ENCODE measurements at regions not wholly inside any gene's neighbourhood (a gene's known extent, or its start where the extent isn't known, plus 50 kb on each side); places are given as distances from the start of the nearest gene placed in this dataset.

DNA sequence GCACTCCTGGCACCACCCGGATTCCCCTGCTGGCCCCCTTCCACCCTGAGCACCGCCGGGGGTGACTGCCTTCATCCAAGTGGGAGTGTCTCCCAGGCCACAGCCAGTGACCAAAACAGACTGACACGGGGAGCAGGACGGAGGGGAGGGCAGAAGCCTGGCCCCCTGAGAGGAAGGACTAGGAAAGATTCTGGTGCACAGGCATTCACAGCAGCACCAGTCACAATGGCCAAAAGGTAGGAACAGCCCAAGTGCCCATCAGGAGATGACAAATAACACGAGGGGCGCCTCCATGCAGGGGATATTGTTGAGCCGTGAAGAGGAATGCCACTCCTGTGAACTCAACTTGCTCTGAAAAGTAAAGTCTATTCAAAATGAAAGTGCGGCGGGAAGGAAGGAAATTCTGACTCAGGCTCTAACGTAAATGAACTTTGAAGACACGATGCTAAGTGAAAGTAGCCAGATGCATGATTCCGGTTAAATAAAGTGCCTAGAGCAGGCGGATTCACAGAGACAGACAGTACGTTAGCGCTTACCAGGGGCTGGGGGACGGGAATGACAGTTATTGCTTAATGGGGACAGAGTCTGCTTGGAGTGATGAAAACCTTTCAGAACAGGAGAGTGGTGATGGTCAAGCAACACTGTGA is 146.1 kb upstream of the NCOR2 start (continued):
- TF ChIP-seq FOS (IDR thresholded peaks at IDR 0.05; ENCODE audit: borderline replicate concordance, extremely low read depth, insufficient read length) (no peak), NR2C1 (IDR thresholded peaks at IDR 0.05) (no peak), BACH1 (IDR thresholded peaks at IDR 0.05; ENCODE audit: borderline replicate concordance) (peak; percentile 13; the same call in 1 of the 2 replicates), CREM (IDR thresholded peaks at IDR 0.05; ENCODE audit: low read depth) (peak; percentile 92), ETV6 (conservative IDR thresholded peaks at IDR 0.05 in 1 of 2, IDR thresholded peaks at IDR 0.05 in 1 of 2; ENCODE audit: borderline replicate concordance in 1 of 2, low read depth in 1 of 2) (peak in 1 of 2 experiments; percentile 100; a peak in 2 of 4 replicates), ZNF24 (IDR thresholded peaks at IDR 0.05) (no peak), SIX5 (IDR thresholded peaks at IDR 0.05; ENCODE audit: low read depth, low read length, severe bottlenecking) (no peak), MTA3 (IDR thresholded peaks at IDR 0.05; ENCODE audit: borderline replicate concordance, low read length) (peak; percentile 55; the same call in 1 of the 2 replicates), BRCA1 (IDR thresholded peaks at IDR 0.05; ENCODE audit: low read depth, low read length) (no peak), NR2F1 (conservative IDR thresholded peaks at IDR 0.05) (peak; percentile 58; the same call in 1 of the 2 replicates), GABPA (IDR thresholded peaks at IDR 0.05; ENCODE audit: low read depth) (peak; percentile 75), SIN3A (IDR thresholded peaks at IDR 0.05; ENCODE audit: low read depth, low read length) (no peak), MYB (IDR thresholded peaks at IDR 0.05; ENCODE audit: borderline replicate concordance, low read depth, low read length) (0 out of 2 replicates have a peak, but pooled peaks have one; percentile 36), KDM1A (IDR thresholded peaks at IDR 0.05; ENCODE audit: borderline replicate concordance) (no peak), IKZF1 (conservative IDR thresholded peaks at IDR 0.05) (peak; percentile 96), JUND (IDR thresholded peaks at IDR 0.05; ENCODE audit: low read depth, low read length) (peak; percentile 90), RB1 (IDR thresholded peaks at IDR 0.05; ENCODE audit: borderline replicate concordance) (no peak; the same call in 1 of the 2 replicates), CHD1 (IDR thresholded peaks at IDR 0.05; ENCODE audit: low read depth, low read length) (no peak), SUPT20H (IDR thresholded peaks at IDR 0.05; ENCODE audit: borderline replicate concordance, control insufficient read depth, low read depth, low read length) (no peak), POLR2AphosphoS2 (IDR thresholded peaks at IDR 0.05; ENCODE audit: low read depth, low read length) (no peak), JUNB (IDR thresholded peaks at IDR 0.05) (peak; percentile 99), SMARCA5 (IDR thresholded peaks at IDR 0.05) (no peak)
- TF ChIP-seq, protein P1, sequence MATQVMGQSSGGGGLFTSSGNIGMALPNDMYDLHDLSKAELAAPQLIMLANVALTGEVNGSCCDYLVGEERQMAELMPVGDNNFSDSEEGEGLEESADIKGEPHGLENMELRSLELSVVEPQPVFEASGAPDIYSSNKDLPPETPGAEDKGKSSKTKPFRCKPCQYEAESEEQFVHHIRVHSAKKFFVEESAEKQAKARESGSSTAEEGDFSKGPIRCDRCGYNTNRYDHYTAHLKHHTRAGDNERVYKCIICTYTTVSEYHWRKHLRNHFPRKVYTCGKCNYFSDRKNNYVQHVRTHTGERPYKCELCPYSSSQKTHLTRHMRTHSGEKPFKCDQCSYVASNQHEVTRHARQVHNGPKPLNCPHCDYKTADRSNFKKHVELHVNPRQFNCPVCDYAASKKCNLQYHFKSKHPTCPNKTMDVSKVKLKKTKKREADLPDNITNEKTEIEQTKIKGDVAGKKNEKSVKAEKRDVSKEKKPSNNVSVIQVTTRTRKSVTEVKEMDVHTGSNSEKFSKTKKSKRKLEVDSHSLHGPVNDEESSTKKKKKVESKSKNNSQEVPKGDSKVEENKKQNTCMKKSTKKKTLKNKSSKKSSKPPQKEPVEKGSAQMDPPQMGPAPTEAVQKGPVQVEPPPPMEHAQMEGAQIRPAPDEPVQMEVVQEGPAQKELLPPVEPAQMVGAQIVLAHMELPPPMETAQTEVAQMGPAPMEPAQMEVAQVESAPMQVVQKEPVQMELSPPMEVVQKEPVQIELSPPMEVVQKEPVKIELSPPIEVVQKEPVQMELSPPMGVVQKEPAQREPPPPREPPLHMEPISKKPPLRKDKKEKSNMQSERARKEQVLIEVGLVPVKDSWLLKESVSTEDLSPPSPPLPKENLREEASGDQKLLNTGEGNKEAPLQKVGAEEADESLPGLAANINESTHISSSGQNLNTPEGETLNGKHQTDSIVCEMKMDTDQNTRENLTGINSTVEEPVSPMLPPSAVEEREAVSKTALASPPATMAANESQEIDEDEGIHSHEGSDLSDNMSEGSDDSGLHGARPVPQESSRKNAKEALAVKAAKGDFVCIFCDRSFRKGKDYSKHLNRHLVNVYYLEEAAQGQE (IDR thresholded peaks at IDR 0.05; ENCODE audit: low read depth, low read length): no peak
- TF ChIP-seq, protein P2, sequence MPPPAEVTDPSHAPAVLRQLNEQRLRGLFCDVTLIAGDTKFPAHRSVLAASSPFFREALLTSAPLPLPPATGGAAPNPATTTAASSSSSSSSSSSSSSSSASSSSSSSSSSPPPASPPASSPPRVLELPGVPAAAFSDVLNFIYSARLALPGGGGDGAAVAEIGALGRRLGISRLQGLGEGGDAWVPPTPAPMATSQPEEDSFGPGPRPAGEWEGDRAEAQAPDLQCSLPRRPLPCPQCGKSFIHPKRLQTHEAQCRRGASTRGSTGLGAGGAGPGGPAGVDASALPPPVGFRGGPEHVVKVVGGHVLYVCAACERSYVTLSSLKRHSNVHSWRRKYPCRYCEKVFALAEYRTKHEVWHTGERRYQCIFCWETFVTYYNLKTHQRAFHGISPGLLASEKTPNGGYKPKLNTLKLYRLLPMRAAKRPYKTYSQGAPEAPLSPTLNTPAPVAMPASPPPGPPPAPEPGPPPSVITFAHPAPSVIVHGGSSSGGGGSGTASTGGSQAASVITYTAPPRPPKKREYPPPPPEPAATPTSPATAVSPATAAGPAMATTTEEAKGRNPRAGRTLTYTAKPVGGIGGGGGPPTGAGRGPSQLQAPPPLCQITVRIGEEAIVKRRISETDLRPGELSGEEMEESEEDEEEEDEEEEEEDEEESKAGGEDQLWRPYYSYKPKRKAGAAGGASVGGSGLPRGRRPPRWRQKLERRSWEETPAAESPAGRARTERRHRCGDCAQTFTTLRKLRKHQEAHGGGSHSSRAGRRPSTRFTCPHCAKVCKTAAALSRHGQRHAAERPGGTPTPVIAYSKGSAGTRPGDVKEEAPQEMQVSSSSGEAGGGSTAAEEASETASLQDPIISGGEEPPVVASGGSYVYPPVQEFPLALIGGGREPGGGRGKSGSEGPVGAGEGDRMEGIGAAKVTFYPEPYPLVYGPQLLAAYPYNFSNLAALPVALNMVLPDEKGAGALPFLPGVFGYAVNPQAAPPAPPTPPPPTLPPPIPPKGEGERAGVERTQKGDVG (CRISPR knock-in tag; IDR thresholded peaks at IDR 0.05): no peak
